ENCODE measurements at regions not wholly inside any gene's neighbourhood (a gene's known extent, or its start where the extent isn't known, plus 50 kb on each side); places are given as distances from the start of the nearest gene placed in this dataset.
"Not testable (repeated sequence)": the region's sequence is repeated elsewhere in the genome, so short reads cannot be mapped to it uniquely, and the experiment has no call there.

- no peak for FAIRE-seq
These were observed 228.8 kb downstream of the GATA3 start for GRCh38 chr10:8283166-8283905.

GRCh38 chr10:8283986-8284385 is 229.5 kb downstream of the GATA3 start:
- no peak for FAIRE-seq

- not testable (repeated sequence) for FAIRE-seq
These were observed 231.5 kb downstream of the GATA3 start for GRCh38 chr10:8285970-8286369.

GRCh38 chr10:8288600-8288999 is 234.1 kb downstream of the GATA3 start:
- no peak for FAIRE-seq

GRCh38 chr10:8289186-8289924 is 234.9 kb downstream of the GATA3 start:
- no peak for FAIRE-seq

GRCh38 chr10:8294779-8295178 is 240.3 kb downstream of the GATA3 start:
- FAIRE-seq, result no peak

GRCh38 chr10:8295311-8295710 is 240.8 kb downstream of the GATA3 start:
- FAIRE-seq, result no peak

GRCh38 chr10:8296090-8296733 is 241.7 kb downstream of the GATA3 start:
- no peak for FAIRE-seq

GRCh38 chr10:8296734-8297101 is 242.2 kb downstream of the GATA3 start:
- no peak for FAIRE-seq

GRCh38 chr10:8297107-8297506 is 242.6 kb downstream of the GATA3 start:
- no peak for FAIRE-seq

GRCh38 chr10:8297959-8298358 is 243.5 kb downstream of the GATA3 start:
- FAIRE-seq, result no peak

- no peak for FAIRE-seq
These were observed 244.5 kb downstream of the GATA3 start for GRCh38 chr10:8298896-8299570.

GRCh38 chr10:8300925-8301324 is 246.4 kb downstream of the GATA3 start:
- no peak for FAIRE-seq

GRCh38 chr10:8301333-8301732 is 246.8 kb downstream of the GATA3 start:
- FAIRE-seq, result no peak

- no peak for FAIRE-seq
These were observed 247.3 kb downstream of the GATA3 start for GRCh38 chr10:8301831-8302230.

- FAIRE-seq, result no peak
These were observed 248.1 kb downstream of the GATA3 start for GRCh38 chr10:8302565-8302964.

GRCh38 chr10:8304861-8305260 is 250.4 kb downstream of the GATA3 start:
- FAIRE-seq, result no peak

- no peak for FAIRE-seq
These were observed 251.6 kb downstream of the GATA3 start for GRCh38 chr10:8305876-8306652.

GRCh38 chr10:8306685-8307364 is 252.3 kb downstream of the GATA3 start:
- FAIRE-seq, result no peak

GRCh38 chr10:8310930-8311329 is 256.4 kb downstream of the GATA3 start:
- FAIRE-seq, result no peak

GRCh38 chr10:8311526-8312070 is 257.1 kb downstream of the GATA3 start:
- FAIRE-seq, result no peak

- no peak for FAIRE-seq
These were observed 257.6 kb downstream of the GATA3 start for GRCh38 chr10:8312079-8312478.
